Kidney epithelial cell (primary cell): ENCODE measurements at regions not wholly inside any gene's neighbourhood (a gene's known extent, or its start where the extent isn't known, plus 50 kb on each side); places are given as distances from the start of the nearest gene placed in this dataset.
"Not testable (repeated sequence)": the region's sequence is repeated elsewhere in the genome, so short reads cannot be mapped to it uniquely, and the experiment has no call there.

Experiments
- DNase-seq: peaks from one replicate; pipeline ENCODE4 v3.0.0-alpha.2; 2010; ENCODE audit warnings: low read depth
- H3K27me3 ChIP-seq: 2 replicates; pipeline ENCODE4 v1.6.0; 2011; ENCODE audit warnings: low read length; ENCODE audit not compliant: control insufficient read depth, insufficient read depth
- H3K36me3 ChIP-seq: 2 replicates; pipeline ENCODE4 v1.5.1; 2011; ENCODE audit warnings: low read length; ENCODE audit not compliant: control insufficient read depth, insufficient read depth
- H3K4me3 ChIP-seq: 2 replicates; pipeline ENCODE4 v1.5.1; 2011; ENCODE audit warnings: low read depth, mild to moderate bottlenecking, control low read depth, low read length
- CTCF ChIP-seq: IDR thresholded peaks from 2 replicates; pipeline ENCODE4 v1.5.1; 2011; ENCODE audit warnings: mild to moderate bottlenecking, moderate library complexity, low read length, control low read depth, inconsistent platforms; ENCODE audit not compliant: insufficient read depth, poor library complexity, severe bottlenecking

GRCh38 chr2:129821445-129821844, 158.0 kb upstream of the RAB6C start:
- no peak for DNase-seq
- no peak overlapping the region for H3K4me3 ChIP-seq
- no peaks in the 10 kb centered on the region for H3K36me3 ChIP-seq
- TF ChIP-seq CTCF = no peak
- no peaks in the 10 kb centered on the region for H3K27me3 ChIP-seq

- Histone ChIP-seq H3K36me3 (no peaks in the 10 kb centered on the region), H3K4me3 (no peak overlapping the region), H3K27me3 (no peaks in the 10 kb centered on the region)
- no peak for TF ChIP-seq CTCF
- no peak for DNase-seq
Observed at GRCh38 chr2:129823044-129823443, 156.4 kb upstream of the RAB6C start.

- DNase-seq = no peak
- H3K36me3 ChIP-seq = no peaks in the 10 kb centered on the region
- no peaks in the 10 kb centered on the region for H3K27me3 ChIP-seq
- TF ChIP-seq CTCF = no peak
- no peak overlapping the region for H3K4me3 ChIP-seq
Observed at GRCh38 chr2:129827311-129828090, 152.0 kb upstream of the RAB6C start.

- H3K4me3 ChIP-seq = no peak overlapping the region
- TF ChIP-seq CTCF = no peak
- H3K36me3 ChIP-seq = no peaks in the 10 kb centered on the region
- H3K27me3 ChIP-seq = no peaks in the 10 kb centered on the region
- no peak for DNase-seq
Observed at GRCh38 chr2:129828792-129829191, 150.7 kb upstream of the RAB6C start.

- no peaks in the 10 kb centered on the region for H3K36me3 ChIP-seq
- no peak overlapping the region for H3K4me3 ChIP-seq
- no peak for DNase-seq
- no peak for TF ChIP-seq CTCF
- H3K27me3 ChIP-seq = no peaks in the 10 kb centered on the region
Observed at GRCh38 chr2:129829588-129829987, 149.9 kb upstream of the RAB6C start.

- Histone ChIP-seq H3K36me3 (no peaks in the 10 kb centered on the region), H3K4me3 (no peak overlapping the region), H3K27me3 (no peaks in the 10 kb centered on the region)
- no peak for TF ChIP-seq CTCF
- no peak for DNase-seq
Observed at GRCh38 chr2:129831018-129831417, 148.4 kb upstream of the RAB6C start.

GRCh38 chr2:129833465-129833864, 146.0 kb upstream of the RAB6C start:
- H3K4me3 ChIP-seq, H3K27me3 ChIP-seq, DNase-seq: not testable (repeated sequence)

More at GRCh38 chr2:129833465-129833864, 146.0 kb upstream of the RAB6C start:
- H3K36me3 ChIP-seq = not testable (repeated sequence)
